Psoas muscle (tissue), 7 donors: ENCODE measurements at regions not wholly inside any gene's neighbourhood (a gene's known extent, or its start where the extent isn't known, plus 50 kb on each side); places are given as distances from the start of the nearest gene placed in this dataset.

Experiments
- ATAC-seq, 4 donors: fragments of 200-7000 bp; cut with Tn5 transposase; one replicate each; pipeline ENCODE4 v1.9.1; 2020; ENCODE audit warnings: moderate library complexity in 3 of 4, mild to moderate bottlenecking in 2 of 4
- DNase-seq, 2 donors: peaks; one replicate each; pipeline ENCODE4 v3.0.0-alpha.2; 2020
- H3K27ac ChIP-seq: fragments of 200-600 bp; one replicate; pipeline ENCODE4 v1.8.0; 2022
- H3K27me3 ChIP-seq, 3 donors: fragments of 200-600 bp in 1 of 3; one replicate each; pipeline versions ENCODE4 v1.6.1 to v1.8.0; 2013 to 2022; ENCODE audit warnings: low read length in 2 of 3, mild to moderate bottlenecking in 2 of 3, moderate library complexity in 1 of 3; ENCODE audit not compliant: insufficient read depth in 3 of 3
- H3K36me3 ChIP-seq, 2 donors: fragments of 200-600 bp in 1 of 2; one replicate each; pipeline versions ENCODE4 v1.6.1 to v1.8.0; 2013 to 2022; ENCODE audit warnings: low read depth in 1 of 2, mild to moderate bottlenecking in 1 of 2, moderate library complexity in 1 of 2; ENCODE audit not compliant: insufficient read depth in 1 of 2
- H3K4me1 ChIP-seq: fragments of 200-600 bp; one replicate; pipeline ENCODE4 v1.8.0; 2022
- H3K4me3 ChIP-seq: fragments of 200-600 bp; one replicate; pipeline ENCODE4 v1.8.0; 2022; ENCODE audit warnings: mild to moderate bottlenecking
- H3K9me3 ChIP-seq: fragments of 200-600 bp; one replicate; pipeline ENCODE4 v1.8.0; 2022
- WGBS, 3 donors: extraction: QIAGEN DNeasy Blood & Tissue Kit; methylation state at CpG; one replicate each; pipeline versions ENCODE4 v1.1.6 to v1.1.7; 2013; 5-methylcytosine and 5-hydroxymethylcytosine counted together
- intact Hi-C, 2 donors: fragments of 100-400 bp; cut with DNase I; formaldehyde crosslinking; loops; one replicate each; pipeline versions ENCODE4 v1.11.0 to v1.14.2; 2022
- TF ChIP-seq, protein P1 (sequence below): fragments of 200-600 bp; IDR thresholded peaks from one replicate; pipeline ENCODE4 v1.8.0; 2022; ENCODE audit warnings: antibody characterized with exemption
- donor health status: healthy with polysubstance abuse.
- donor health status: DM: no; HTN: no; CAD: no; lungs with moderate emphysema.
- donor health status: Bipolar disorder and iron deficiency.
- donor health status: healthy.
- donor health status: DM: yes; HTN: yes; CAD: no.
- donor health status: DM: no; HTN: no; CAD: no.
- donor health status: DM: yes; HTN: yes; CAD: no.

DNA sequence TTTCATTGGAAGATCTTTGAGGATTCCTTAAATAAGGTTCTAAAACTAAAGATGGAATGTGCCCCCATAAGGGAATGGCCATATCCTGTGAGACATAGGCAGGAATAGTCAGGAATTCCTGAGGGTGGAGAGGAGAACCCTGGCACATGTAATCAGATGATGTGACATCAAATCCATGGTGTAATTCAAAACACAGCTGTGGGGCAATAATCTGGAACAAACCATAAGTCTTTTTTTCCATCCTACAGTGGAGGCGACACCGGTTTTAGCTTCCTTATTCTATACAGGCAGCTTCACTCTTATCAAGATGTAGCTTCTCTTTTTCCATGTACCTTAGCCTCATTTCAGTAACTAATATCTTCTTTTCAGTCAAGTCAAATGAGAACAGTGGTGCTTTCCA, 133.6 kb upstream of the CITED2 start:
- Histone ChIP-seq H3K9me3 (no peaks in the 10 kb centered on the region), H3K36me3 (no peaks in the 10 kb centered on the region), H3K4me3 (no peak overlapping the region), H3K4me1 (peaks cover 20% of the 10 kb centered on the region), H3K27me3 (no peaks in the 10 kb centered on the region), H3K27ac (no peak overlapping the region)
- TF ChIP-seq, protein P1, sequence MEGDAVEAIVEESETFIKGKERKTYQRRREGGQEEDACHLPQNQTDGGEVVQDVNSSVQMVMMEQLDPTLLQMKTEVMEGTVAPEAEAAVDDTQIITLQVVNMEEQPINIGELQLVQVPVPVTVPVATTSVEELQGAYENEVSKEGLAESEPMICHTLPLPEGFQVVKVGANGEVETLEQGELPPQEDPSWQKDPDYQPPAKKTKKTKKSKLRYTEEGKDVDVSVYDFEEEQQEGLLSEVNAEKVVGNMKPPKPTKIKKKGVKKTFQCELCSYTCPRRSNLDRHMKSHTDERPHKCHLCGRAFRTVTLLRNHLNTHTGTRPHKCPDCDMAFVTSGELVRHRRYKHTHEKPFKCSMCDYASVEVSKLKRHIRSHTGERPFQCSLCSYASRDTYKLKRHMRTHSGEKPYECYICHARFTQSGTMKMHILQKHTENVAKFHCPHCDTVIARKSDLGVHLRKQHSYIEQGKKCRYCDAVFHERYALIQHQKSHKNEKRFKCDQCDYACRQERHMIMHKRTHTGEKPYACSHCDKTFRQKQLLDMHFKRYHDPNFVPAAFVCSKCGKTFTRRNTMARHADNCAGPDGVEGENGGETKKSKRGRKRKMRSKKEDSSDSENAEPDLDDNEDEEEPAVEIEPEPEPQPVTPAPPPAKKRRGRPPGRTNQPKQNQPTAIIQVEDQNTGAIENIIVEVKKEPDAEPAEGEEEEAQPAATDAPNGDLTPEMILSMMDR: no peak
- ATAC-seq (peak; percentile 68 to 78 (median 71)), DNase-seq (no peak)
- 15 to 26% (median 16%) methylated on average over 2 of the region's 2 CpGs for WGBS, 3 donors
- intact Hi-C loops: no loop called here

DNA sequence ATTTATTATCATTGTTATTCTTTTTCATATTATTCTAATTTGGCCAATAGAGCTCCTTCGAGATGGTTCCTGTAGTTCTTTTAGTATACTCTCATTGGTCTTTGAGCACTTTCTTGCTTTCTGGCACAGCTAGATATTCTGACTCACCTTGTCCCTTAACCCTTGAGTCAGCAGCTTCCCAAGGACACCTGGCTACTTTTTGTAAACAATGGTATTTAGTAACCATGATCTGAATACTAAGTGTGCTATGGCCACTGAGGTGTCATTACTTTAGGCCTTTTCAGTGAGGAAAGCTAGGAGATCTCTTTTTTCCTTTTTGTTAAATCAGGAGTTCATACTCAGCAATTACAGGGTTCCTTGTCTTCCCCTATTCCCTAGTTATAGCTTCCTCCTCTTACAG, 126.5 kb upstream of the CITED2 start:
- H3K36me3 ChIP-seq: no peaks in the 10 kb centered on the region
- TF ChIP-seq, protein P1: no peak
- ATAC-seq (no peak), DNase-seq (no peak)
- H3K27ac ChIP-seq: no peak overlapping the region
- WGBS, 3 donors: 88 to 100% (median 97%) methylated on average over 1 of the region's 1 CpG
- intact Hi-C loops: no loop called here
- no peak overlapping the region for H3K4me3 ChIP-seq
- no peaks in the 10 kb centered on the region for H3K27me3 ChIP-seq
- no peaks in the 10 kb centered on the region for H3K9me3 ChIP-seq
- H3K4me1 ChIP-seq: no peaks in the 10 kb centered on the region

DNA sequence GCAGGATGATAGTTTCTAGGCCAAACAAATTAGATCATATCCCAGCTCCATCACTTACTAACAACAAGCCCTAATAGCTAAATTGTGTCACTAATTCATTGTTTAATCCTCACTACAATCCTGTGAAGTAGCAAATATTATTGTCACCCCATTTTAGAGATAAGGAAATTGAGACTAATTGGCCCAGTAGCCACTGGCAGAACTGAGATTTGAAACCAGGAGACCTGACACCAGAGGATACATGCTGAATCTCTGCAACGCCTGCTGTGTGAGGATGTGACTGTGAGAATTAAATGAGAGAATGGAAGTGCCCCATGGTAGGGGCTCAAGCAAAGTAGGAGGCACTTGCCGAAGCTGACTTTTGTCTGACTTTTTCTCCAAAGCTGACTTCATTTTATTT, 124.3 kb upstream of the CITED2 start:
- 76 to 90% (median 80%) methylated on average over 2 of the region's 2 CpGs for WGBS, 3 donors
- TF ChIP-seq, protein P1: no peak
- no peaks in the 10 kb centered on the region for H3K27me3 ChIP-seq
- H3K36me3 ChIP-seq: no peaks in the 10 kb centered on the region
- intact Hi-C loops: no loop called here
- H3K9me3 ChIP-seq: no peaks in the 10 kb centered on the region
- DNase-seq (no peak), ATAC-seq (no peak)
- no peak overlapping the region for H3K27ac ChIP-seq
- no peaks in the 10 kb centered on the region for H3K4me1 ChIP-seq
- H3K4me3 ChIP-seq: no peak overlapping the region

DNA sequence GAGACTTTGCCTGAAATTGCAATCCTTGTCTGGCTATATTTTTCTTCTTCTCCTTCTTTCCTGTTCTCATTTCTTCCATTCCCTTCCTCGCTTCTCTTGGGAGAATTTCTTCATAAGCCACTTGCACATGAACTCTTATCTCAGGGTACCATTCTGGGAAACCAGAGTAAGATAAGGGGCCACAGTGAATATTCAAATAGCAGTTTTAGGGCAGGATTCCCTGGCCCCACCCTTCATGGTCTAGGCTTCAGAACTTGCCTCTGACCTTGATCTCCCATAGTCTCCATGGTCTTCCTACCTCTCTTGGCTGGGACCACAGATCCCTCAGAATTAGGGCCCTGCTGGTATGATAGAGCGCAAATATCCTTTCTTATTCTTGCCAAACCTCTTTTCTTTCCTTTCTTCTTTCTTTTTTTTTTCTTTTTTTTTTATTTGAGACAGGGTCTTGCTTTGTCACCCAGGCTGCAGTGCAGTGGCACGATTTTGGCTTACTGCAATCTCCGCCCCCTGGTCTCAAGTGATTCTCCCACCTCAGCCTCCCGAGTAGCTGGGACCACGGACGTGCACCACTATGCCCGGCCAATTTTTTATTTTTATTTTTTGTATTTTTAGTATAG, 123.0 kb upstream of the CITED2 start:
- no peak for ATAC-seq
- no peaks in the 10 kb centered on the region for H3K4me1 ChIP-seq
- no peak for DNase-seq
- TF ChIP-seq, protein P1: no peak
- H3K9me3 ChIP-seq: no peaks in the 10 kb centered on the region
- no peak overlapping the region for H3K27ac ChIP-seq
- H3K36me3 ChIP-seq: no peaks in the 10 kb centered on the region
- intact Hi-C loops: no loop called here
- 92 to 96% (median 94%) methylated on average over 8 of the region's 8 CpGs for WGBS, 3 donors
- no peak overlapping the region for H3K4me3 ChIP-seq
- H3K27me3 ChIP-seq: no peaks in the 10 kb centered on the region
